SK-N-SH treated with all-trans-retinoic acid at 6 μM for 48 hours (cell line): ENCODE measurements at regions not wholly inside any gene's neighbourhood (a gene's known extent, or its start where the extent isn't known, plus 50 kb on each side); places are given as distances from the start of the nearest gene placed in this dataset.

Source experiments
- ARNTL ChIP-seq: fragments of 450-650 bp; formaldehyde crosslinking; IDR thresholded peaks from 2 replicates; pipeline ENCODE4 v1.5.0; 2020; ENCODE audit warnings: low read depth, mild to moderate bottlenecking, moderate library complexity, borderline replicate concordance
- CSDC2 ChIP-seq: fragments of 250-450 bp; sonication (Bioruptor Pico); IDR thresholded peaks from 2 replicates; pipeline ENCODE4 v1.5.0; 2020; ENCODE audit warnings: mild to moderate bottlenecking, moderate library complexity
- ZFP3 ChIP-seq: fragments of 250-450 bp; sonication (Bioruptor Pico); IDR thresholded peaks from 2 replicates; pipeline ENCODE4 v1.5.0; 2020; ENCODE audit warnings: mild to moderate bottlenecking, moderate library complexity
- ZFP30 ChIP-seq: fragments of 450-650 bp; formaldehyde crosslinking; IDR thresholded peaks from 2 replicates; pipeline ENCODE4 v1.5.0; 2022; ENCODE audit warnings: mild to moderate bottlenecking, moderate library complexity

DNA sequence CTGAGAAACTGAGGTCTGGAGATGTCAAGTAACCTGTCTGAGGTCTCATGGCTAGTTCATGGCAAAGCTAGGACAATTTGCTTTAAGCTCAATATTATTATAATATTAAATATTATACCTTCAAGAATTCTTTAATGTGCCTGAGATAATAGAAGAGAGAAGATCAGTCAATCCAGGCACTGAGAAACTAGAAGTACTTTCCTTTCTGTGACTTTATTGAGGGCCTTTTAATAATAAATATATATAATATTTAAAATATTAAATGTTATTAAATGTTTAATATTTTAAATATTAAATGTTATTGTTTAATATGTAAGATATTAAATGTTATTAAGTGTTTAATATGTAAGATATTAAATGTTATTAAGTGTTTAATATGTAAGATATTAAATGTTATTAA, 144.3 kb upstream of the DNAJC19 start:
- TF ChIP-seq ARNTL (CRISPR knock-in tag), result no peak
- TF ChIP-seq ZFP30 (CRISPR knock-in tag), result no peak
- TF ChIP-seq ZFP3 (CRISPR knock-in tag), result no peak
- TF ChIP-seq CSDC2 (CRISPR knock-in tag), result no peak
